Cardiac muscle cell (in vitro differentiated cells and primary cell): ENCODE measurements at regions not wholly inside any gene's neighbourhood (a gene's known extent, or its start where the extent isn't known, plus 50 kb on each side); places are given as distances from the start of the nearest gene placed in this dataset.
"Not testable (repeated sequence)": the region's sequence is repeated elsewhere in the genome, so short reads cannot be mapped to it uniquely, and the experiment has no call there.

Experiments used
- DNase-seq, 2 donors: peaks; one replicate each; pipeline versions ENCODE4 v3.0.0 to v3.0.0-alpha.2; 2010 to 2017; ENCODE audit warnings: low read depth in 1 of 2, low spot score in 1 of 2
- H3K27ac ChIP-seq: fragments of 200-600 bp; sonication (generic); 2 replicates; pipeline ENCODE4 v1.5.1; 2016
- H3K27me3 ChIP-seq: fragments of 200-600 bp; sonication (generic); 2 replicates; pipeline ENCODE4 v1.6.0; 2016; ENCODE audit warnings: control low read depth
- H3K36me3 ChIP-seq: fragments of 200-600 bp; sonication (generic); 2 replicates; pipeline ENCODE4 v1.5.1; 2016; ENCODE audit warnings: control low read depth
- H3K4me1 ChIP-seq: fragments of 200-600 bp; sonication (generic); 2 replicates; pipeline ENCODE4 v1.8.1; 2017; ENCODE audit warnings: low read depth, mild to moderate bottlenecking, mixed run types
- H3K4me3 ChIP-seq: fragments of 200-600 bp; sonication (generic); 2 replicates; pipeline ENCODE4 v1.5.1; 2016; ENCODE audit warnings: mild to moderate bottlenecking
- H3K9me3 ChIP-seq: fragments of 200-600 bp; sonication (generic); 2 replicates; pipeline ENCODE4 v1.5.1; 2017; ENCODE audit warnings: low read depth, mild to moderate bottlenecking, control low read depth
- TF ChIP-seq, protein P1 (sequence below): IDR thresholded peaks from 2 replicates; pipeline ENCODE4 v1.5.1; 2012; ENCODE audit warnings: low read depth, mild to moderate bottlenecking, low read length

DNA sequence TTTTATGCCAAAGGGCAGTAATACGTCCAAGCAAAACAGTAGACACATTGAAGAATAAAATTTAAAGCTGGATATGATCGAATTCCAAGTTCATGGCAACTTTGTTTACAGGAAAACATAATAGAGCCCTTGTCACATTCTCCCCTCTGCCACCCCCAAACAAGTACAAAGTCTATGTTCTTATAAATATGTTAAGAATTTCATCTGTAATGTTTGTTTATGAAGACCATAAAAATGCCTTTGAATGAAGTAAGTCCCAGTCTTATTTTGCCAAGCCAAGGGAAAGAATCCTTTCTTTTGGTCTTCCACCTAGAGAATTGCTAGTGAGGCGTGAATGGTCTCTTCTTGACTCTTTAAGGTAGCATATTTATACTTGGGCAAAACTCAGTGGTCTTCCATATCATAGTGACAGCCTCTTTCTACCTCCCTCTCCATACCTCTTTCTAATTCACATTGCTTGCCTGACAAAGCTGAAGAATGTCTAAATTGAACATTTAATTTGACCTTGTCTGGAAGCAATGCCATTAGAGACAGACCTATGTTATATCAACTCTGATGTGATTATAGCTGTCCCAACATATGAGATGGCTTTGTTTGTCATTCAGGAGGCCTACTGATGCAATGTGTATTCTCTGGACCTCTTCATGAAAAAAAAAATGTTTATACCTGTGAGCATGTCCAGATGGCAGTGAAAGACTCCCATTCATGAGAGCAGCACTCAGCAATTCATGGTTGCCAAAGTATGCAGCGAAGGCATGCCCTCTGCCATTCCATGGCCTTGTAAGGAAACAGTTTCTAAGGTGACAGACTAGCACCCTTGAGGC, 70.6 kb upstream of the CCN2 start:
- no peaks in the 10 kb centered on the region for H3K9me3 ChIP-seq
- H3K27ac ChIP-seq = peak overlapping the region; percentile 11
- no peaks in the 10 kb centered on the region for H3K36me3 ChIP-seq
- no peak overlapping the region for H3K4me3 ChIP-seq
- no peaks in the 10 kb centered on the region for H3K27me3 ChIP-seq
- DNase-seq = peak in 1 of 2 donors; percentile 32
- TF ChIP-seq, protein P1, sequence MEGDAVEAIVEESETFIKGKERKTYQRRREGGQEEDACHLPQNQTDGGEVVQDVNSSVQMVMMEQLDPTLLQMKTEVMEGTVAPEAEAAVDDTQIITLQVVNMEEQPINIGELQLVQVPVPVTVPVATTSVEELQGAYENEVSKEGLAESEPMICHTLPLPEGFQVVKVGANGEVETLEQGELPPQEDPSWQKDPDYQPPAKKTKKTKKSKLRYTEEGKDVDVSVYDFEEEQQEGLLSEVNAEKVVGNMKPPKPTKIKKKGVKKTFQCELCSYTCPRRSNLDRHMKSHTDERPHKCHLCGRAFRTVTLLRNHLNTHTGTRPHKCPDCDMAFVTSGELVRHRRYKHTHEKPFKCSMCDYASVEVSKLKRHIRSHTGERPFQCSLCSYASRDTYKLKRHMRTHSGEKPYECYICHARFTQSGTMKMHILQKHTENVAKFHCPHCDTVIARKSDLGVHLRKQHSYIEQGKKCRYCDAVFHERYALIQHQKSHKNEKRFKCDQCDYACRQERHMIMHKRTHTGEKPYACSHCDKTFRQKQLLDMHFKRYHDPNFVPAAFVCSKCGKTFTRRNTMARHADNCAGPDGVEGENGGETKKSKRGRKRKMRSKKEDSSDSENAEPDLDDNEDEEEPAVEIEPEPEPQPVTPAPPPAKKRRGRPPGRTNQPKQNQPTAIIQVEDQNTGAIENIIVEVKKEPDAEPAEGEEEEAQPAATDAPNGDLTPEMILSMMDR = no peak
- H3K4me1 ChIP-seq = no peaks in the 10 kb centered on the region

DNA sequence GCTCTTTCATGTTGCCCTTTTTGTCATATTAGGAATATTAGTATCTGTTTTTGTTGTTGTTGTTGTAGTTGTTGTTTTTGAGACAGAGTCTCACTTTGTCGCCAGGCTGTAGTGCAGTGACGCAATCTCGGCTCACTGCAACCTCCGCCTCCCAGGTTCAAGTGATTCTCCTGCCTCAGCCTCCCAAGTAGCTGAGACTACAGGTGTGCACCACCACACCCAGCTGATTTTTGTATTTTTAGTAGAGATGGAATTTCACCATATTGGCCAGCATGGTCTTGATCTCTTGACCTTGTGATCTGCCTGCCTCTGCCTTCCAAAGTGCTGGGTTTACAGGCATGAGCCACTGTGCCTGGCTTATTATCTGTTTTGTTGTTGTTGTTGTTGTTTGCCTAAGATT, 69.7 kb upstream of the CCN2 start:
- not testable (repeated sequence) for H3K4me3 ChIP-seq, DNase-seq, H3K27ac ChIP-seq

DNA sequence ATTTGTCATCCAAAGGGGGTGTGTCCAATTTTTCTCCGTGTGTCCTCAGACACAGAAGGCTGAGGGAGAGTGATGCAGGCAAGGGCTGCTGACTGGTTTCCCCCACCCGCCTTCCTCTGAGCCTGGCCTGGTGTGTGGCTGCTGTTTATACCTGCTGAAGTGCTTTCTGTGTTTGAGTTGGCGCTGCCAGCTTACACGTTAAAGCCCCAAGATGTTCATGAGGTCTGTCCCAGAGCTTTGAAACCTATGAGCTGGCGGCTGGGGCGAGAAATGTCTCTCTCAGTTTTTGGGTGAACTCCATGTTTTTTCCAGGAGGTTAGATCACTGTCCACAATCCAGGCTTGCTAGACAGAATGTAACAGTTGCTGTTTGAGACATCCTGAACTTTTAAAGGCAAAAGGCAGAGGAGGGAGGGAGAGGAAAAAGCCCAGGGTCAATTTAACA, 69.0 kb upstream of the CCN2 start:
- TF ChIP-seq, protein P1 = no peak
- Histone ChIP-seq H3K9me3 (no peaks in the 10 kb centered on the region), H3K36me3 (no peaks in the 10 kb centered on the region), H3K27me3 (no peaks in the 10 kb centered on the region), H3K4me3 (no peak overlapping the region), H3K27ac (peak overlapping the region; percentile 25), H3K4me1 (no peaks in the 10 kb centered on the region)
- no peak for DNase-seq

More for the DNA sequence above, 69.7 kb upstream of the CCN2 start:
- not testable (repeated sequence) for H3K9me3 ChIP-seq, H3K27me3 ChIP-seq, H3K36me3 ChIP-seq, H3K4me1 ChIP-seq

DNA sequence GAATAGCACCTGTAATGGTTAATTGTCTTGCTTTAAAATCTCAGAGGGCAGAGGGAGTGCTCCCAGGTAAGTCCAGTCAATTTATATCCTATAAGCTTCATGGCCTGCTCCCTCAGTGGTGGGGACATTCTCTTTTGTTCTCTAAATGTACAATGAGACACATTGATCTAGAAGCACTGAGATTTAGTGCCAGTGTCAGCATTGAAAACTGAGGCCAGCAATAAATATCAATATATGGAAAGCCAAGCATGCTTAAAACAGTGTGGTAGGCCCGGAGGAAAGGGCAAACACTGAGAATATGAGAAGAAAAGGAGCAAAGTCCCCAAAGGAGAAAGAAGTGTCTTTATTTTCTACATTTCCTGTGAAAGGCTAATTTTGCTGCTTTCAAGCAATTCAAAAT, 68.4 kb upstream of the CCN2 start:
- Histone ChIP-seq H3K27ac (no peak overlapping the region), H3K27me3 (no peaks in the 10 kb centered on the region), H3K36me3 (no peaks in the 10 kb centered on the region), H3K9me3 (no peaks in the 10 kb centered on the region), H3K4me3 (no peak overlapping the region), H3K4me1 (no peaks in the 10 kb centered on the region)
- TF ChIP-seq, protein P1 = no peak
- DNase-seq = no peak

DNA sequence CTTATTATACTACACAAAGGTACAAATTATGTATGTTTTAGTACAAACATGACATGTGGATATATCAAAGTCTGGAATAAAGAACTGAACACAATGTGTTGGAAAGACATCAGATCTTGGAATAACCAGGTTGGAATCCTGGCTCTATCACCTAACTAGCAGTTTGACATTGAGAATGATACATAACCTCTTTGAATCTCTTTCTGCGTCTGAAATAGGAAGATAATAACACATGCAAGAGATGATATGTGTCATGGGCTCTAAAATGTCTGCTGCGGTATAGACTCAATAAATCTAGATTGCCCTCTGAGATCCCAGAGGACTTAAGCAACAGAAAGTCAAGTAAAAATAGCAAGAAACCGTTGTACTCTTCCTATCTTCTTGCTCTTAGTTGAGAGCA, 66.8 kb upstream of the CCN2 start:
- Histone ChIP-seq H3K9me3 (no peaks in the 10 kb centered on the region), H3K4me3 (no peak overlapping the region), H3K36me3 (no peaks in the 10 kb centered on the region), H3K4me1 (no peaks in the 10 kb centered on the region), H3K27me3 (no peaks in the 10 kb centered on the region), H3K27ac (no peak overlapping the region)
- TF ChIP-seq, protein P1 = no peak
- DNase-seq = no peak

DNA sequence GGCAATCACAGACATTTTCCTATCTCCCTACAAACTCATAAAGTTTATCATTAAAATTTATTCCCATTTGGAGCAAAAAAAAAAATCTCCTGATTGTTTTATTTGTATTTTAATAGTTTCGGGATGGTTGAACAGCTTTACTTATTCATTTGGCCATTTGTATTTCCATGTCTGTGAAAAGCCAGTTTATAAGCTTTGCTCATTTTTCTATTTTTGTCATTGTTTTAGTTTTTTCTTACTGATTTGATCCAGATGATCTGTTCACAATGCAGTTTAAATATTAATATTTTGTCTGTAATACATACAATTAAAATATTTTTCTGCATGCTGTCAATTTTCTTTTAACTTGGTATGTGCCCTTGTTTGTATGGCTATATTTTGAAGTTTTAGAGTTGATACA, 65.2 kb upstream of the CCN2 start:
- no peaks in the 10 kb centered on the region for H3K4me1 ChIP-seq
- H3K36me3 ChIP-seq = no peaks in the 10 kb centered on the region
- no peak overlapping the region for H3K4me3 ChIP-seq
- no peak overlapping the region for H3K27ac ChIP-seq
- H3K9me3 ChIP-seq = no peaks in the 10 kb centered on the region
- no peak for DNase-seq
- H3K27me3 ChIP-seq = no peaks in the 10 kb centered on the region
- TF ChIP-seq, protein P1 = no peak
